ENCODE measurements at regions not wholly inside any gene's neighbourhood (a gene's known extent, or its start where the extent isn't known, plus 50 kb on each side); places are given as distances from the start of the nearest gene placed in this dataset.

GRCh38 chr7:46386428-46387399 is 465.6 kb upstream of the IGFBP3 start:
- Histone ChIP-seq H3K9me3 (ENCODE audit: control insufficient read depth, insufficient read depth, low read length) (no peaks in the 10 kb centered on the region), H3K4me3 (ENCODE audit: low read depth, low read length) (no peak overlapping the region), H3K9ac (ENCODE audit: low read depth, low read length) (no peak overlapping the region), H3K27me3 (ENCODE audit: control insufficient read depth, insufficient read depth, low read length) (no peaks in the 10 kb centered on the region), H3K36me3 (ENCODE audit: control insufficient read depth, insufficient read depth, low read length) (no peaks in the 10 kb centered on the region), H3K4me1 (ENCODE audit: control insufficient read depth, insufficient read depth, low read length) (no peaks in the 10 kb centered on the region)

GRCh38 chr7:46385662-46386309 is 464.7 kb upstream of the IGFBP3 start:
- H3K9me3 ChIP-seq (ENCODE audit: control insufficient read depth, insufficient read depth, low read length): no peaks in the 10 kb centered on the region
- no peaks in the 10 kb centered on the region for H3K4me1 ChIP-seq (ENCODE audit: control insufficient read depth, insufficient read depth, low read length)
- no peak overlapping the region for H3K4me3 ChIP-seq (ENCODE audit: low read depth, low read length)
- H3K27me3 ChIP-seq (ENCODE audit: control insufficient read depth, insufficient read depth, low read length): no peaks in the 10 kb centered on the region
- no peak overlapping the region for H3K9ac ChIP-seq (ENCODE audit: low read depth, low read length)
- no peaks in the 10 kb centered on the region for H3K36me3 ChIP-seq (ENCODE audit: control insufficient read depth, insufficient read depth, low read length)

- Histone ChIP-seq H3K9ac (ENCODE audit: low read depth, low read length) (no peak overlapping the region), H3K4me3 (ENCODE audit: low read depth, low read length) (no peak overlapping the region), H3K9me3 (ENCODE audit: control insufficient read depth, insufficient read depth, low read length) (no peaks in the 10 kb centered on the region), H3K36me3 (ENCODE audit: control insufficient read depth, insufficient read depth, low read length) (no peaks in the 10 kb centered on the region), H3K4me1 (ENCODE audit: control insufficient read depth, insufficient read depth, low read length) (no peaks in the 10 kb centered on the region), H3K27me3 (ENCODE audit: control insufficient read depth, insufficient read depth, low read length) (no peaks in the 10 kb centered on the region)
These were observed 462.5 kb upstream of the IGFBP3 start for GRCh38 chr7:46383605-46384004.

GRCh38 chr7:46369933-46370654 is 449.0 kb upstream of the IGFBP3 start:
- Histone ChIP-seq H3K9ac (ENCODE audit: low read depth, low read length) (no peak overlapping the region), H3K4me3 (ENCODE audit: low read depth, low read length) (no peak overlapping the region), H3K27me3 (ENCODE audit: control insufficient read depth, insufficient read depth, low read length) (no peaks in the 10 kb centered on the region), H3K36me3 (ENCODE audit: control insufficient read depth, insufficient read depth, low read length) (no peaks in the 10 kb centered on the region), H3K4me1 (ENCODE audit: control insufficient read depth, insufficient read depth, low read length) (no peaks in the 10 kb centered on the region), H3K9me3 (ENCODE audit: control insufficient read depth, insufficient read depth, low read length) (no peaks in the 10 kb centered on the region)

- no peaks in the 10 kb centered on the region for H3K27me3 ChIP-seq (ENCODE audit: control insufficient read depth, insufficient read depth, low read length)
- H3K36me3 ChIP-seq (ENCODE audit: control insufficient read depth, insufficient read depth, low read length): no peaks in the 10 kb centered on the region
- no peaks in the 10 kb centered on the region for H3K4me1 ChIP-seq (ENCODE audit: control insufficient read depth, insufficient read depth, low read length)
- H3K9ac ChIP-seq (ENCODE audit: low read depth, low read length): no peak overlapping the region
- H3K4me3 ChIP-seq (ENCODE audit: low read depth, low read length): no peak overlapping the region
- H3K9me3 ChIP-seq (ENCODE audit: control insufficient read depth, insufficient read depth, low read length): no peaks in the 10 kb centered on the region
These were observed 447.8 kb upstream of the IGFBP3 start for GRCh38 chr7:46368871-46369270.

GRCh38 chr7:46366526-46366925 is 445.5 kb upstream of the IGFBP3 start:
- Histone ChIP-seq H3K4me3 (ENCODE audit: low read depth, low read length) (no peak overlapping the region), H3K9me3 (ENCODE audit: control insufficient read depth, insufficient read depth, low read length) (no peaks in the 10 kb centered on the region), H3K9ac (ENCODE audit: low read depth, low read length) (no peak overlapping the region), H3K4me1 (ENCODE audit: control insufficient read depth, insufficient read depth, low read length) (no peaks in the 10 kb centered on the region), H3K27me3 (ENCODE audit: control insufficient read depth, insufficient read depth, low read length) (no peaks in the 10 kb centered on the region), H3K36me3 (ENCODE audit: control insufficient read depth, insufficient read depth, low read length) (no peaks in the 10 kb centered on the region)

GRCh38 chr7:46363688-46364087 is 442.6 kb upstream of the IGFBP3 start:
- H3K27me3 ChIP-seq (ENCODE audit: control insufficient read depth, insufficient read depth, low read length): no peaks in the 10 kb centered on the region
- no peaks in the 10 kb centered on the region for H3K36me3 ChIP-seq (ENCODE audit: control insufficient read depth, insufficient read depth, low read length)
- H3K4me1 ChIP-seq (ENCODE audit: control insufficient read depth, insufficient read depth, low read length): no peaks in the 10 kb centered on the region
- H3K4me3 ChIP-seq (ENCODE audit: low read depth, low read length): no peak overlapping the region
- H3K9me3 ChIP-seq (ENCODE audit: control insufficient read depth, insufficient read depth, low read length): no peaks in the 10 kb centered on the region
- H3K9ac ChIP-seq (ENCODE audit: low read depth, low read length): no peak overlapping the region

GRCh38 chr7:46360811-46361210 is 439.7 kb upstream of the IGFBP3 start:
- Histone ChIP-seq H3K4me1 (ENCODE audit: control insufficient read depth, insufficient read depth, low read length) (no peaks in the 10 kb centered on the region), H3K36me3 (ENCODE audit: control insufficient read depth, insufficient read depth, low read length) (no peaks in the 10 kb centered on the region), H3K4me3 (ENCODE audit: low read depth, low read length) (no peak overlapping the region), H3K9me3 (ENCODE audit: control insufficient read depth, insufficient read depth, low read length) (no peaks in the 10 kb centered on the region), H3K27me3 (ENCODE audit: control insufficient read depth, insufficient read depth, low read length) (no peaks in the 10 kb centered on the region), H3K9ac (ENCODE audit: low read depth, low read length) (no peak overlapping the region)

GRCh38 chr7:46360296-46360695 is 439.2 kb upstream of the IGFBP3 start:
- Histone ChIP-seq H3K9ac (ENCODE audit: low read depth, low read length) (no peak overlapping the region), H3K9me3 (ENCODE audit: control insufficient read depth, insufficient read depth, low read length) (no peaks in the 10 kb centered on the region), H3K4me1 (ENCODE audit: control insufficient read depth, insufficient read depth, low read length) (no peaks in the 10 kb centered on the region), H3K36me3 (ENCODE audit: control insufficient read depth, insufficient read depth, low read length) (no peaks in the 10 kb centered on the region), H3K27me3 (ENCODE audit: control insufficient read depth, insufficient read depth, low read length) (no peaks in the 10 kb centered on the region), H3K4me3 (ENCODE audit: low read depth, low read length) (no peak overlapping the region)

- no peaks in the 10 kb centered on the region for H3K4me1 ChIP-seq (ENCODE audit: control insufficient read depth, insufficient read depth, low read length)
- H3K27me3 ChIP-seq (ENCODE audit: control insufficient read depth, insufficient read depth, low read length): no peaks in the 10 kb centered on the region
- no peaks in the 10 kb centered on the region for H3K36me3 ChIP-seq (ENCODE audit: control insufficient read depth, insufficient read depth, low read length)
- no peak overlapping the region for H3K4me3 ChIP-seq (ENCODE audit: low read depth, low read length)
- H3K9me3 ChIP-seq (ENCODE audit: control insufficient read depth, insufficient read depth, low read length): no peaks in the 10 kb centered on the region
- no peak overlapping the region for H3K9ac ChIP-seq (ENCODE audit: low read depth, low read length)
These were observed 436.8 kb upstream of the IGFBP3 start for GRCh38 chr7:46357851-46358250.

- H3K36me3 ChIP-seq (ENCODE audit: control insufficient read depth, insufficient read depth, low read length): no peaks in the 10 kb centered on the region
- H3K9me3 ChIP-seq (ENCODE audit: control insufficient read depth, insufficient read depth, low read length): no peaks in the 10 kb centered on the region
- H3K4me3 ChIP-seq (ENCODE audit: low read depth, low read length): no peak overlapping the region
- H3K9ac ChIP-seq (ENCODE audit: low read depth, low read length): no peak overlapping the region
- no peaks in the 10 kb centered on the region for H3K4me1 ChIP-seq (ENCODE audit: control insufficient read depth, insufficient read depth, low read length)
- H3K27me3 ChIP-seq (ENCODE audit: control insufficient read depth, insufficient read depth, low read length): no peaks in the 10 kb centered on the region
These were observed 436.2 kb upstream of the IGFBP3 start for GRCh38 chr7:46357290-46357689.
